GM15510 (cell line): ENCODE measurements at regions not wholly inside any gene's neighbourhood (a gene's known extent, or its start where the extent isn't known, plus 50 kb on each side); places are given as distances from the start of the nearest gene placed in this dataset.

Source experiments
- POLR2A ChIP-seq: IDR thresholded peaks from 3 replicates; pipeline ENCODE4 v1.6.1; 2011; ENCODE audit warnings: borderline replicate concordance; ENCODE audit not compliant: insufficient read length; ENCODE audit errors: extremely low read depth

- no peak for TF ChIP-seq POLR2A
These were observed 119.1 kb downstream of the ZNF280B start for GRCh38 chr22:22389467-22389866.

GRCh38 chr22:22390989-22391388 is 117.6 kb downstream of the ZNF280B start:
- no peak for TF ChIP-seq POLR2A

- no peak for TF ChIP-seq POLR2A
These were observed 117.0 kb downstream of the ZNF280B start for GRCh38 chr22:22391543-22391942.

- TF ChIP-seq POLR2A = no peak
These were observed 116.4 kb downstream of the ZNF280B start for GRCh38 chr22:22392131-22392530.

- TF ChIP-seq POLR2A = no peak
These were observed 114.0 kb downstream of the ZNF280B start for GRCh38 chr22:22394591-22394990.

GRCh38 chr22:22395245-22395644 is 113.3 kb downstream of the ZNF280B start:
- no peak for TF ChIP-seq POLR2A

GRCh38 chr22:22396741-22397291 is 111.7 kb downstream of the ZNF280B start:
- TF ChIP-seq POLR2A = no peak

GRCh38 chr22:22397292-22397870 is 111.2 kb downstream of the ZNF280B start:
- TF ChIP-seq POLR2A = no peak

- TF ChIP-seq POLR2A = no peak
These were observed 110.5 kb downstream of the ZNF280B start for GRCh38 chr22:22397875-22398524.

GRCh38 chr22:22398530-22399327 is 109.8 kb downstream of the ZNF280B start:
- no peak for TF ChIP-seq POLR2A

GRCh38 chr22:22400099-22400498 is 108.4 kb downstream of the ZNF280B start:
- TF ChIP-seq POLR2A = no peak

GRCh38 chr22:22400964-22401363 is 107.6 kb downstream of the ZNF280B start:
- no peak for TF ChIP-seq POLR2A

- no peak for TF ChIP-seq POLR2A
These were observed 107.2 kb downstream of the ZNF280B start for GRCh38 chr22:22401381-22401780.

- TF ChIP-seq POLR2A = no peak
These were observed 105.2 kb downstream of the ZNF280B start for GRCh38 chr22:22403306-22403705.

GRCh38 chr22:22403771-22404170 is 104.8 kb downstream of the ZNF280B start:
- TF ChIP-seq POLR2A = no peak
